ENCODE measurements at regions not wholly inside any gene's neighbourhood (a gene's known extent, or its start where the extent isn't known, plus 50 kb on each side); places are given as distances from the start of the nearest gene placed in this dataset.

GRCh38 chr9:20042128-20042711 lies 253.4 kb upstream of the SLC24A2 start:
- H3K9me3 Mint-ChIP-seq (ENCODE audit: low read depth): no peaks in the 10 kb centered on the region
- no peaks in the 10 kb centered on the region for H3K4me1 Mint-ChIP-seq (ENCODE audit: low read depth)
- no peak for DNase-seq (ENCODE audit: low spot score, unreplicated experiment)
- peaks cover 5% of the 10 kb centered on the region for H3K27me3 Mint-ChIP-seq
- no peak overlapping the region for H3K4me3 Mint-ChIP-seq (ENCODE audit: low read depth)
- TF ChIP-seq CTCF (IDR thresholded peaks at IDR 0.05; ENCODE audit: unreplicated experiment): no peak
- H3K27ac Mint-ChIP-seq: no peak overlapping the region
- H3K36me3 Mint-ChIP-seq (ENCODE audit: insufficient read depth): no peaks in the 10 kb centered on the region

GRCh38 chr9:20041697-20042081 lies 252.9 kb upstream of the SLC24A2 start:
- Mint-ChIP-seq H3K9me3 (ENCODE audit: low read depth) (no peaks in the 10 kb centered on the region), H3K4me3 (ENCODE audit: low read depth) (no peak overlapping the region), H3K36me3 (ENCODE audit: insufficient read depth) (no peaks in the 10 kb centered on the region), H3K27me3 (peaks cover 5% of the 10 kb centered on the region), H3K4me1 (ENCODE audit: low read depth) (no peaks in the 10 kb centered on the region), H3K27ac (no peak overlapping the region)
- no peak for DNase-seq (ENCODE audit: low spot score, unreplicated experiment)
- TF ChIP-seq CTCF (IDR thresholded peaks at IDR 0.05; ENCODE audit: unreplicated experiment): no peak

- H3K27me3 Mint-ChIP-seq: peaks cover 5% of the 10 kb centered on the region
Observed at GRCh38 chr9:20040991-20041696, 252.3 kb upstream of the SLC24A2 start.

GRCh38 chr9:20037699-20038098 lies 248.9 kb upstream of the SLC24A2 start:
- DNase-seq (ENCODE audit: low spot score, unreplicated experiment): no peak
- peaks cover 2% of the 10 kb centered on the region for H3K4me1 Mint-ChIP-seq (ENCODE audit: low read depth)
- no peak overlapping the region for H3K4me3 Mint-ChIP-seq (ENCODE audit: low read depth)
- no peaks in the 10 kb centered on the region for H3K9me3 Mint-ChIP-seq (ENCODE audit: low read depth)
- peaks cover 5% of the 10 kb centered on the region for H3K27me3 Mint-ChIP-seq
- no peak for TF ChIP-seq CTCF (IDR thresholded peaks at IDR 0.05; ENCODE audit: unreplicated experiment)
- no peaks in the 10 kb centered on the region for H3K36me3 Mint-ChIP-seq (ENCODE audit: insufficient read depth)
- H3K27ac Mint-ChIP-seq: no peak overlapping the region

More at GRCh38 chr9:20040991-20041696, 252.3 kb upstream of the SLC24A2 start:
- Mint-ChIP-seq H3K4me1 (ENCODE audit: low read depth) (no peaks in the 10 kb centered on the region), H3K4me3 (ENCODE audit: low read depth) (no peak overlapping the region), H3K27ac (no peak overlapping the region), H3K9me3 (ENCODE audit: low read depth) (no peaks in the 10 kb centered on the region), H3K36me3 (ENCODE audit: insufficient read depth) (no peaks in the 10 kb centered on the region)
- DNase-seq (ENCODE audit: low spot score, unreplicated experiment): no peak
- TF ChIP-seq CTCF (IDR thresholded peaks at IDR 0.05; ENCODE audit: unreplicated experiment): no peak

GRCh38 chr9:20033511-20033910 lies 244.7 kb upstream of the SLC24A2 start:
- Mint-ChIP-seq H3K4me3 (ENCODE audit: low read depth) (no peak overlapping the region), H3K9me3 (ENCODE audit: low read depth) (no peaks in the 10 kb centered on the region), H3K4me1 (ENCODE audit: low read depth) (peaks cover 17% of the 10 kb centered on the region), H3K27me3 (no peaks in the 10 kb centered on the region), H3K36me3 (ENCODE audit: insufficient read depth) (no peaks in the 10 kb centered on the region), H3K27ac (no peak overlapping the region)
- no peak for DNase-seq (ENCODE audit: low spot score, unreplicated experiment)
- no peak for TF ChIP-seq CTCF (IDR thresholded peaks at IDR 0.05; ENCODE audit: unreplicated experiment)
